ENCODE measurements at regions not wholly inside any gene's neighbourhood (a gene's known extent, or its start where the extent isn't known, plus 50 kb on each side); places are given as distances from the start of the nearest gene placed in this dataset.

- Histone ChIP-seq H3K4me3 (replicated peaks in 1 of 4; ENCODE audit: control extremely low read depth in 1 of 4, insufficient read depth in 1 of 4, low read depth in 3 of 4, low read length in 4 of 4) (no peak overlapping the region), H3K27me3 (ENCODE audit: control insufficient read depth, insufficient read depth, low read length) (peaks cover 3% of the 10 kb centered on the region), H3K9me3 (ENCODE audit: control insufficient read depth, insufficient read depth, low read depth, low read length) (no peaks in the 10 kb centered on the region), H3K9ac (ENCODE audit: insufficient read depth, low read length) (no peak overlapping the region), H3K79me2 (ENCODE audit: control insufficient read depth, insufficient read depth, low read length) (no peaks in the 10 kb centered on the region), H3K4me1 (ENCODE audit: control insufficient read depth, extremely low read depth, insufficient read depth, low read length) (no peaks in the 10 kb centered on the region), H3K36me3 (ENCODE audit: control insufficient read depth, insufficient read depth, low read length) (no peaks in the 10 kb centered on the region), H2AFZ (ENCODE audit: low read length) (no peak overlapping the region), H4K20me1 (ENCODE audit: control insufficient read depth, extremely low read depth, insufficient read depth, low read length) (no peaks in the 10 kb centered on the region), H3K27ac (ENCODE audit: insufficient read depth, low read length) (no peak overlapping the region), H3K4me2 (ENCODE audit: extremely low read depth, insufficient read depth, low read length) (no peak overlapping the region)
- DNase-seq (ENCODE audit: low read depth in 2 of 2): no peak
- TF ChIP-seq EZH2 (IDR thresholded peaks at IDR 0.05; ENCODE audit: low read length, missing control alignments): no peak
- no peak for TF ChIP-seq CTCF (conservative IDR thresholded peaks at IDR 0.05 in 1 of 2, IDR thresholded peaks at IDR 0.05 in 1 of 2; ENCODE audit: low read depth in 1 of 2, low read length in 2 of 2)
Measured at GRCh38 chr15:69578252-69578651, 125.6 kb downstream of the RPLP1 start.

- Histone ChIP-seq H3K27me3 (ENCODE audit: control insufficient read depth, insufficient read depth, low read length) (no peaks in the 10 kb centered on the region), H3K4me2 (ENCODE audit: extremely low read depth, insufficient read depth, low read length) (no peak overlapping the region), H2AFZ (ENCODE audit: low read length) (no peak overlapping the region), H4K20me1 (ENCODE audit: control insufficient read depth, extremely low read depth, insufficient read depth, low read length) (no peaks in the 10 kb centered on the region), H3K9me3 (ENCODE audit: control insufficient read depth, insufficient read depth, low read depth, low read length) (no peaks in the 10 kb centered on the region), H3K27ac (ENCODE audit: insufficient read depth, low read length) (no peak overlapping the region), H3K79me2 (ENCODE audit: control insufficient read depth, insufficient read depth, low read length) (no peaks in the 10 kb centered on the region), H3K36me3 (ENCODE audit: control insufficient read depth, insufficient read depth, low read length) (no peaks in the 10 kb centered on the region), H3K9ac (ENCODE audit: insufficient read depth, low read length) (no peak overlapping the region), H3K4me3 (replicated peaks in 1 of 4; ENCODE audit: control extremely low read depth in 1 of 4, insufficient read depth in 1 of 4, low read depth in 3 of 4, low read length in 4 of 4) (no peak overlapping the region), H3K4me1 (ENCODE audit: control insufficient read depth, extremely low read depth, insufficient read depth, low read length) (no peaks in the 10 kb centered on the region)
- peak in 1 of 2 donors; percentile 52 for DNase-seq (ENCODE audit: low read depth in 2 of 2)
- TF ChIP-seq EZH2 (IDR thresholded peaks at IDR 0.05; ENCODE audit: low read length, missing control alignments): no peak
- no peak for TF ChIP-seq CTCF (conservative IDR thresholded peaks at IDR 0.05 in 1 of 2, IDR thresholded peaks at IDR 0.05 in 1 of 2; ENCODE audit: low read depth in 1 of 2, low read length in 2 of 2)
Measured at GRCh38 chr15:69578787-69579583, 126.4 kb downstream of the RPLP1 start.

DNA sequence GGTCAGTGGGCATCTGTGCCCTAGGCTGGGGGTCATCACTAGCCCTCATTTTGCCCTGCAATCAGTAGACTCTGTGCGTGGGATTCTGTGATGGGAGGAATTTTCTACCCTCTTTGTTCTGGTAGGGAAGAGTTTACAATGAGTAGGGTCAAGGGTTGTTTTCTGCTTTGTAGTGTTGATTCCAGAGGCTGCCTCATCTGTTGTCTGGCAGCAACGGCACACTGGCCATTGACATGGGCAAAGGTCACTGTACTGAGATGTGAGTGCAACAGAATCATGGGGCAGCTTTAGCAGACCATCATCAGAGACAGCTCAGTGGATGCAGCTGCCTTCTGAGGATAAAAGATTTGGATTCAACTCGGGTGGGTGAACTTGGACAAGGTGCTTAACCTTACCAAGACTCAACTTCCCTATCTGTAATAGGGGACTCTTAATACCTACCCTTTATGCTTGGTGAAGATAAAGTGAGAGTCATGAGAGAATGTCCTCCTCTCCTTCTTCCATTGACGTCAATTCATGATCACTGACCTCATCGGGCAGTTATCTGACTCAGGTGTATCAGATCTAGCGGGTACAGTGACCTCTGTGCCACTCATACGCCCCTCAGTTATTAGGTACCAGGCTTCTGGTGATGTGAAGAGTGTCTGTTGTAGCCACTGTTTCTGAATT, 127.5 kb downstream of the RPLP1 start:
- no peak overlapping the region for H3K4me2 ChIP-seq (ENCODE audit: extremely low read depth, insufficient read depth, low read length)
- no peaks in the 10 kb centered on the region for H3K36me3 ChIP-seq (ENCODE audit: control insufficient read depth, insufficient read depth, low read length)
- no peaks in the 10 kb centered on the region for H3K79me2 ChIP-seq (ENCODE audit: control insufficient read depth, insufficient read depth, low read length)
- H3K4me3 ChIP-seq (replicated peaks in 1 of 4; ENCODE audit: control extremely low read depth in 1 of 4, insufficient read depth in 1 of 4, low read depth in 3 of 4, low read length in 4 of 4): no peak overlapping the region
- H3K9me3 ChIP-seq (ENCODE audit: control insufficient read depth, insufficient read depth, low read depth, low read length): no peaks in the 10 kb centered on the region
- H3K27ac ChIP-seq (ENCODE audit: insufficient read depth, low read length): no peak overlapping the region
- H4K20me1 ChIP-seq (ENCODE audit: control insufficient read depth, extremely low read depth, insufficient read depth, low read length): no peaks in the 10 kb centered on the region
- no peaks in the 10 kb centered on the region for H3K27me3 ChIP-seq (ENCODE audit: control insufficient read depth, insufficient read depth, low read length)
- H2AFZ ChIP-seq (ENCODE audit: low read length): no peak overlapping the region
- no peak overlapping the region for H3K9ac ChIP-seq (ENCODE audit: insufficient read depth, low read length)
- H3K4me1 ChIP-seq (ENCODE audit: control insufficient read depth, extremely low read depth, insufficient read depth, low read length): no peaks in the 10 kb centered on the region
- no peak for DNase-seq (ENCODE audit: low read depth in 2 of 2)
- TF ChIP-seq CTCF (conservative IDR thresholded peaks at IDR 0.05 in 1 of 2, IDR thresholded peaks at IDR 0.05 in 1 of 2; ENCODE audit: low read depth in 1 of 2, low read length in 2 of 2) (no peak), EZH2 (IDR thresholded peaks at IDR 0.05; ENCODE audit: low read length, missing control alignments) (no peak)
